IMR-90 (cell line): ENCODE measurements at regions not wholly inside any gene's neighbourhood (a gene's known extent, or its start where the extent isn't known, plus 50 kb on each side); places are given as distances from the start of the nearest gene placed in this dataset.

Source experiments
- ATAC-seq: fragments of 200-7000 bp; cut with Tn5 transposase; 2 replicates; pipeline ENCODE4 v1.9.1; 2020; ENCODE audit warnings: low read depth, mild to moderate bottlenecking, moderate library complexity
- BruUV-seq: library from RNA; stranded (reverse); fragments of 400-500 nt; replicated peaks from 2 replicates; lab custom pipeline; 2021; lab: Mats Ljungman, UMichigan
- CTCF ChIA-PET: fragments of 300-600 bp; formaldehyde crosslinking; extraction: SDS; loops from one replicate; lab custom pipeline; 2021; ENCODE audit warnings: antibody characterized with exemption; lab: Yijun Ruan, JAX
- POLR2A ChIA-PET: fragments of 300-600 bp; sonication (Branson Sonifier 250); formaldehyde crosslinking; loops from one replicate; lab custom pipeline; 2022; ENCODE audit warnings: antibody characterized with exemption; ENCODE audit not compliant: unreplicated experiment; lab: Charles Lee
- DNase-seq: peaks from one replicate; pipeline ENCODE4 v3.0.0; 2013
- H2AFZ ChIP-seq: replicated peaks from 2 replicates; pipeline ENCODE3; 2013; ENCODE audit warnings: low read length, mild to moderate bottlenecking; ENCODE audit not compliant: poor library complexity
- H2AK5ac ChIP-seq: 2 replicates; pipeline ENCODE4 v1.6.1; 2013; ENCODE audit warnings: low read depth, low read length, inconsistent platforms
- H2AK9ac ChIP-seq: replicated peaks from 2 replicates; pipeline ENCODE3; 2013; ENCODE audit warnings: mild to moderate bottlenecking, low read depth, low read length, moderate library complexity; ENCODE audit not compliant: poor library complexity
- H2BK120ac ChIP-seq: 2 replicates; pipeline ENCODE4 v1.6.1; 2013; ENCODE audit warnings: low read depth, low read length, inconsistent platforms
- H2BK15ac ChIP-seq: 3 replicates; pipeline ENCODE4 v1.6.1; 2013; ENCODE audit warnings: low read depth, low read length, inconsistent platforms
- H2BK20ac ChIP-seq: 2 replicates; pipeline ENCODE4 v1.6.1; 2013; ENCODE audit warnings: low read depth, mild to moderate bottlenecking, inconsistent platforms, low read length, moderate library complexity
- H2BK5ac ChIP-seq: 2 replicates; pipeline ENCODE4 v1.6.1; 2013; ENCODE audit warnings: mild to moderate bottlenecking, low read depth, low read length, inconsistent platforms; ENCODE audit not compliant: poor library complexity, severe bottlenecking
- H3K14ac ChIP-seq: replicated peaks from 2 replicates; pipeline ENCODE4 v1.6.1; 2013; ENCODE audit warnings: low read depth, low read length, inconsistent platforms
- H3K18ac ChIP-seq: 2 replicates; pipeline ENCODE4 v1.6.1; 2013; ENCODE audit warnings: low read depth, low read length, control low read depth
- H3K23ac ChIP-seq: 2 replicates; pipeline ENCODE4 v1.6.1; 2013; ENCODE audit warnings: low read depth, low read length, inconsistent platforms
- H3K27ac ChIP-seq: 2 replicates; pipeline ENCODE4 v1.5.1; 2013; ENCODE audit warnings: mild to moderate bottlenecking, control low read depth, low read length; ENCODE audit not compliant: insufficient read depth
- H3K27me3 ChIP-seq: 2 replicates; pipeline ENCODE4 v1.6.1; 2013; ENCODE audit warnings: low read length; ENCODE audit not compliant: control insufficient read depth, insufficient read depth
- H3K36me3 ChIP-seq: 2 replicates; pipeline ENCODE4 v1.6.1; 2013; ENCODE audit warnings: low read length, mixed read lengths; ENCODE audit not compliant: control insufficient read depth, insufficient read depth
- H3K4ac ChIP-seq: 2 replicates; pipeline ENCODE4 v1.6.1; 2013; ENCODE audit warnings: low read depth, low read length, inconsistent platforms
- H3K4me1 ChIP-seq: 2 replicates; pipeline ENCODE4 v1.6.1; 2013; ENCODE audit warnings: low read length, mixed read lengths; ENCODE audit not compliant: control insufficient read depth, insufficient read depth
- H3K4me2 ChIP-seq: 2 replicates; pipeline ENCODE4 v1.6.1; 2013; ENCODE audit warnings: low read depth, mild to moderate bottlenecking, control low read depth, low read length, moderate library complexity
- H3K4me3 ChIP-seq: 2 replicates; pipeline ENCODE4 v1.5.1; 2013; ENCODE audit warnings: low read depth, mild to moderate bottlenecking, control low read depth, low read length, moderate library complexity; ENCODE audit not compliant: insufficient read depth
- H3K56ac ChIP-seq: 2 replicates; pipeline ENCODE4 v1.6.1; 2013; ENCODE audit warnings: low read length, inconsistent platforms; ENCODE audit not compliant: insufficient read depth; ENCODE audit errors: extremely low read depth
- H3K79me1 ChIP-seq, 2 experiments: 2 replicates each; pipeline ENCODE4 v1.6.1; 2013; ENCODE audit warnings: low read length in 2 of 2, inconsistent platforms in 1 of 2, low read depth in 1 of 2
- H3K9ac ChIP-seq: 2 replicates; pipeline ENCODE4 v1.6.1; 2013; ENCODE audit warnings: low read depth, low read length, control low read depth
- H3K9me1 ChIP-seq: 2 replicates; pipeline ENCODE4 v1.6.1; 2013; ENCODE audit warnings: low read length, inconsistent platforms; ENCODE audit not compliant: insufficient read depth
- H3K9me3 ChIP-seq: 2 replicates; pipeline ENCODE4 v1.6.1; 2013; ENCODE audit warnings: low read length; ENCODE audit not compliant: control insufficient read depth, insufficient read depth
- H4K20me1 ChIP-seq: 2 replicates; pipeline ENCODE4 v1.6.1; 2013; ENCODE audit warnings: low read length, inconsistent platforms; ENCODE audit not compliant: insufficient read depth
- H4K5ac ChIP-seq: 2 replicates; pipeline ENCODE4 v1.6.1; 2013; ENCODE audit warnings: mild to moderate bottlenecking, low read depth, low read length, control low read depth
- H4K8ac ChIP-seq, 2 experiments: 2 replicates each; pipeline ENCODE4 v1.6.1; 2013; ENCODE audit warnings: low read depth in 2 of 2, low read length in 2 of 2, control low read depth in 1 of 2, inconsistent platforms in 1 of 2
- H4K91ac ChIP-seq: 2 replicates; pipeline ENCODE4 v1.6.1; 2013; ENCODE audit warnings: low read depth, low read length, inconsistent platforms; ENCODE audit not compliant: insufficient read depth
- NFE2L2 ChIP-seq: fragments of 150-350 bp; IDR thresholded peaks from 2 replicates; pipeline ENCODE4 v1.6.1; 2016; ENCODE audit warnings: low read depth, mild to moderate bottlenecking, low read length
- WGBS, 2 experiments: methylation state at CpG; one replicate each; pipeline versions ENCODE4 v1.1.5 to v1.1.7; 2013; ENCODE audit warnings: missing lambda C conversion rate in 2 of 2; ENCODE audit not compliant: insufficient read length in 1 of 2; ENCODE audit errors: extremely low coverage in 2 of 2; 5-methylcytosine and 5-hydroxymethylcytosine counted together
- dilution Hi-C: fragments of 300-500 bp; cut with HindIII; formaldehyde crosslinking; loops from one replicate; pipeline ENCODE4 v1.14.3; 2018; ENCODE audit warnings: low sequenced_read_pairs; ENCODE audit not compliant: unreplicated experiment
- in situ Hi-C: fragments of 300-500 bp; cut with MboI; formaldehyde crosslinking; loops from 3 replicates; pipeline ENCODE4 v1.14.3; 2019; ENCODE audit warnings: low sequenced_read_pairs, inconsistent platforms, mixed read lengths
- intact Hi-C: fragments of 100-400 bp; cut with micrococcal nuclease; formaldehyde crosslinking; loops from 2 replicates; pipeline ENCODE4 v1.10.0; 2022

GRCh38 chr15:58313810-58314592 is 117.8 kb upstream of the LIPC start:
- H2AK9ac ChIP-seq = no peak overlapping the region
- no peak overlapping the region for H3K27ac ChIP-seq
- H3K23ac ChIP-seq = no peak overlapping the region
- in situ Hi-C loops = no loop called here
- no peaks in the 10 kb centered on the region for H3K36me3 ChIP-seq
- 0 out of 2 replicates have a peak, but pooled peaks cover 3% of the 10 kb centered on the region for H3K9me1 ChIP-seq
- H3K14ac ChIP-seq = no peak overlapping the region
- H3K18ac ChIP-seq = no peak overlapping the region; the same call in 1 of the 2 replicates
- H2AK5ac ChIP-seq = no peak overlapping the region
- H4K91ac ChIP-seq = no peak overlapping the region
- POLR2A ChIA-PET = no interaction called here
- H3K56ac ChIP-seq = no peak overlapping the region
- BruUV-seq = no TSS peak
- H3K4me1 ChIP-seq = no peaks in the 10 kb centered on the region; the same call in 1 of the 2 replicates
- CTCF ChIA-PET = interaction anchor here (1.7 kb wide), 1 partner anchor 18 kb away, joined by 4 read pairs; no protein-coding TSS in a partner anchor
- no peak overlapping the region for H2BK5ac ChIP-seq
- dilution Hi-C loops = no loop called here
- no peaks in the 10 kb centered on the region for H3K9me3 ChIP-seq
- no peak overlapping the region for H2AFZ ChIP-seq
- no peak for TF ChIP-seq NFE2L2
- no peaks in the 10 kb centered on the region for H3K79me1 ChIP-seq
- DNase-seq (no peak), ATAC-seq (no peak)
- H3K4me3 ChIP-seq = no peak overlapping the region
- H4K8ac ChIP-seq = no peak overlapping the region; a peak in 1 of 4 replicates
- no peaks in the 10 kb centered on the region for H3K27me3 ChIP-seq
- H2BK120ac ChIP-seq = no peak overlapping the region
- no peak overlapping the region for H2BK15ac ChIP-seq
- WGBS, 2 experiments = 63% methylated on average over 1 of the region's 6 CpGs; no CpG with 5 or more reads in 1 of the 2 experiments
- no peak overlapping the region for H3K4me2 ChIP-seq
- no peak overlapping the region for H3K9ac ChIP-seq
- no peak overlapping the region for H4K5ac ChIP-seq
- intact Hi-C loops = no loop called here
- no peak overlapping the region for H2BK20ac ChIP-seq
- H4K20me1 ChIP-seq = no peaks in the 10 kb centered on the region
- H3K4ac ChIP-seq = no peak overlapping the region
